Middle frontal gyrus (tissue), 1 donor: ENCODE measurements at regions not wholly inside any gene's neighbourhood (a gene's known extent, or its start where the extent isn't known, plus 50 kb on each side); places are given as distances from the start of the nearest gene placed in this dataset.
"Not testable (repeated sequence)": the region's sequence is repeated elsewhere in the genome, so short reads cannot be mapped to it uniquely, and the experiment has no call there.

Experiments
- DNase-seq: peaks from one replicate; pipeline ENCODE4 v3.0.0-alpha.2; 2015; ENCODE audit warnings: low spot score; ENCODE audit errors: extremely low spot score

DNA sequence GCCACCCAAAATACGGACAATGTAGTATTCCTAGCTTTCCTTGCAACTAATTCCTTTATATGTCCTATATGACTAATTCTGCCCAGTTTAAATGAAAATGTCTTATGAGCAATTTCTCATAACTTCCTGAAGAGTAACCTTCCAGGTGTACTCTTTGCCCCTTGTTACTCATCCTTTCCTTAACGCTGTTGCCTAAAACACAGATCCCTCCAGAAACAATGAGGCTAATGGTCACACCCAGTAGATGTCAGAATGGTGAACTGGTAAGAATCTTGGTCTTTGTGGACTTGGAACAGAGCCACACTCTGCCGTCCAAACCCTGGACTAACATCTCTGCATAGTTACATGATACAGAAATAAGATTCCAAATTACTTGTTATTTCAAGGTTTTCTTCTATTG lies 497.9 kb downstream of the IGSF11 start:
- DNase-seq = no peak

DNA sequence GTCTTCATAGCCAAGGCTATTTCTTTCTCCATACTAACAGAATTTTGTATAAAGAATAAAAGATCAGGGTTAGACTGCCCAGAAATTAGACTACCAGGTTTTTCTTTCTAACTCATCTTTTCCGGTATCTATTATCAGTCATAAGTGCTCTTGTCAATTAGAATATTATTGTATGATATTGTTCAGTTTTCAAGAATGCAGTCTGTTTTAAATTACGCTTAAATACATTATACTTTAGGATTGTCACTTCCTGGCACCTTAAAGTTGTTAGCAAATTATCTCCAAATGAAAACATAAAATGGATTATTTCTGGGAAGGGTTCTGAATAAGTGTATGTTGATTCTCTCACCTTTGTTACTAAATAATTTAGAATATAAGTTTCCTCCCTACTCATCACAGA lies 497.2 kb downstream of the IGSF11 start:
- no peak for DNase-seq

DNA sequence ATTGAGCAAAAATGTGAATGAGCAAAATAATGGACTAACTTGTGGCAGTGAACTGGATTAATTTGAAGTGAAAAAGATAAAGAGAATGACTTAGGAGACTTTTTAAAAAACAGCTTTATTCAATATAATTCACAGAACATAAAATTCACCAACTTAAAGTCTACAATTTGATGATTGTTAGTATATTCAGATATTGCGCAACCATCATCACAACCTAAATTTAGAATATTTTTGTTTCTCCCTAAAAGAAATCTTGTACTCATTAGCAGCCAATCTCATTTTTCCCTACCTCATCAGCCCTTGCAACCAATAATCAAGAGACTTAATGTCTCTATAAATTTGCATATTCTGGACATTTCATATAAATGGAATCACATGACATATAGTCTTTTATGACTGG lies 496.5 kb downstream of the IGSF11 start:
- DNase-seq = no peak

DNA sequence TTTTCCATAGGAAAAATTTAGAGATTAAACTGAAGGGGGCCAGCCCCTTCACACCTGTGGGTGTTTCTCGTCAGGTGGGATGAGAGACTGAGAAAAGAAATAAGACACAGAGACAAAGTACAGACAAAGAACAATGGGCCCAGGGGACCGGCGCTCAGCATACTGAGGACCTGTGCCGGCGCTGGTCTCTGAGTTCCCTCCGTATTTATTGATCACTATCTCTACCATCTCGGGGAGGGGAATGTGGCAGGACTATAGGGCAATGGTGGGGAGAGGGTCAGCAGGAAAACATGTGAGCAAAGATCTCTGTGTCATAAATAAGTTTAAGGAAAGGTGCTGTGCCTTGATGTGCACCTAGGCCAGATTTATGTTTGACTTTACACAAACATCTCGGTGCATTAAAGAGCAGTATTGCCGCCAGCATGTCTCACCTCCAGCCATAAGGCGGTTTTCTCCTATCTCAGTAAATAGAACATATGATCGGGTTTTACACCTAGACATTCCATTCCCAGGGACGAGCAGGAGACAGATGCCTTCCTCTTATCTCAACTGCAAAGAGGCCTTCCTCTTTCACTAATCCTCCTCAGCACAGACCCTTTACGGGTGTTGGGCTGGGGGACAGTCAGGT lies 494.7 kb downstream of the IGSF11 start:
- DNase-seq = not testable (repeated sequence)

DNA sequence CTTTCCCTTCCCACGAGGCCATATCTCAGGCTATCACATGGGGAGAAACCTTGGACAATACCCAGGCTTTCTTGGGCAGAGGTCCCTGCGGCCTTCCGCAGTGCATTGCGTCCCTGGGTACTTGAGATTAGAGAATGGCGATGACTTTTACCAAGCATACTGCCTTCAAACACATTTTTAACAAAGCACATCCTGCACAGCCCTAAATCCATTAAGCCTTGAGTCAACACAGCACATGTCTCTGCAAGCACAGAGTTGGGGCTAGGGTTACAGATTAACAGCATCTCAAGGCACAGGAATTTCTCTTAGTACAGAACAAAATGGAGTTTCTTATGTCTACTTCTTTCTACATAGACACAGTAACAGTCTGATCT lies 494.2 kb downstream of the IGSF11 start:
- DNase-seq = not testable (repeated sequence)

DNA sequence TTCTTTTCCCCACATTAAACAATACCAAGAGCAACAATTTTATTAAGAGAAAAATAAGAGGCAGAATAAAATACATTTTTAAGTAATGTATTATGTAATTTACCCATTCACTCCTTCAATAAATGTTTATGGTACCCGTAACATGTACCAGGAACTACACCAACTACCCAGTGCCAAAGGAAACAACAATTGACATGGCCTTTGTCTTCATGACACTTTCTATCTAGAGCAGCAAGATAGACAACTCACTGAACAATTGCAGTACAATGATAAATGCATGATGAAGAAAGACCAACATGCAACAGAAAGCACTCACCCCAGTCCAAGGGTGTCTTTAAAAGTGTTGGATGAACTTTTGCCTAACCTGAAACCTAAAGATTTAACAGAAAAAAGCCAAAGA lies 493.8 kb downstream of the IGSF11 start:
- no peak for DNase-seq

DNA sequence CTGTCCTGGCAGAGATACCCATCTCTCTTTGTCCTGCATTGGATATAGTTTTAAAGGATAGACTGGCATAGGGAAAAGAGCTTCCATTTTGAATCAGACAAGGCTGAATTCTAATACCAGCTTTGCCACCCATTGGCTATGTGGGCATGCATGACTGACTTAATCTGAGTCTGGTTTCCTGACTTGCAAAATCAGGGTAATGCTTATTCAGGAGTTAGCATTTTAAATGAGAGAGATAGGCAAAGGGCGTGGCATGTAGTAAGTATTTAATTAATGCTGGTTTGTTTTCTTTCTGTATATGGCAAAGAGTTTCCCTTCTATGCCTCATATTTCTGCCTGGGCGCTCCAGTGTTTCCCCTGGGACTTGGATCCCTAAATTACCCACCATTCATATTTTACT lies 492.9 kb downstream of the IGSF11 start:
- DNase-seq = no peak

DNA sequence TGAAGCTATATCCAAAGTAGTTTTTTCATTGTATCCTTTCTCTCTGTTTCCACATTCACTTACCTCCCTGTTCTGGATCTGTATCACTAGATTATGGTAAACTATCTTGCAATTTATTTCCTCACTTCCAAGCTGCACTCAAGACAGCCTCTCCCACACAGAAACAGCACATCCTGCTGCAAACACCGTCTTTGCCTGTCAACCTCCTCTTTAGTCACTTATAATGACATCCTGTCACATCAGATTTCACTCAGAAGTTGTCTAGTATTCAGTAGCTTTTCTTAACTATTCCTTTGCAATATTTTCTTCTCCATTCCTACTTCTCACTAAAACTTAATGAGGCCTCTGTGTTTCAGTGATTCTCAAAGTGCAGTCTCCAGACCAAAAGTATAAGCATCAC lies 490.8 kb downstream of the IGSF11 start:
- no peak for DNase-seq

DNA sequence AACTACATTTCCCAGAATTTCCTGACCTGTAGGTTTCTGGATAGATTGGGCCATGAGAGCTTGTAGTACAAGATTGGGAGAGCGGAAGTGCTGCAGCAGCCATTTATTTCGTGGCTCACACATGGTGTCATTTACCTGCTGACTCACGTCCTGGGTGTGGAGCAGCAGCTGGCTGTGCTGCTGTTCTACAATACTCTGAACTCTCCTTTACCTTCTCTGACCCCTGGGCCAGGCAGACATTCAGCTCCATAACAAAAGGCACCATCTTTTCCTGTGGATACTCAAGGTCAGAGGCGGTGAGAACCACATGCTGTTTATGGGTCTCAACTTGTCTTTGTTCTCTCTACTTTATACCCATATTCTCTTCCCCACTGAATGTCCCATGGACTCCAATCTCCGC lies 490.2 kb downstream of the IGSF11 start:
- no peak for DNase-seq

DNA sequence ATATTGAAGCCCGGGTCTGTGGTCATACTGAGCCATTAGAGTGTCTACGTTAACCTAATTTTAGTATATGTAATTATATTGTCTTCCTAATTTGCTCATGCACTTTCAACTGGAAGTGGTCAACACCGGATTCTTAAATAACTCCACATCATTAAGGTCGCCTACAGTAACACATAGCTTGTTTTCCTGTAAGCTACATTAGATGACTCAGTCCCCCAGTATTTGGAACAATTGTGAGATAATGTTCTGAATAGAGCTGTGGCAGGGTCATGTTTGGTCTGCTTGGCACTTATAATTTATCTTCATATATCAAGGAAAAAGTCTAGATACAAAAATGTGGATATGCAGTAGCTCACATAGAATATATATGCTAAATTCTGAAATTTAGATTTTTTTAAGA lies 486.2 kb downstream of the IGSF11 start:
- no peak for DNase-seq

DNA sequence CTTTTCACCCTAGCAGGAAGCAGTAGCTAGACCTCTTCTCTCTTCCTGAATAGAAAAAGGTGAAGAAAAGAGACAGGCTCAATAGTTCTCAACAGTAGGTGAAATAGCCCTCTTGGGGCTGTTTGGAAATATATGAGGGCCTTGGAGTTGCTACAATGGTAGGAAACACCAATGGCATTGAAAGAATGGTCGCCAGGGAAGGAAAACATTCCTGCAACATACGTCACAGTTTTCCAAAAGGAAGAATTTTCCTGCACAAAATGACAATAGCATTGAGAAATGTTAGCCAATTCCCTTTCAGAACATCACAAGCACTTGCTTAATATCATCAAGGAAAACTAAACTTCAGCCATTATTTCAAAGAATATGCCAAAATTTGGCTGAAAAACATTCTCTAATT lies 484.5 kb downstream of the IGSF11 start:
- DNase-seq = no peak

DNA sequence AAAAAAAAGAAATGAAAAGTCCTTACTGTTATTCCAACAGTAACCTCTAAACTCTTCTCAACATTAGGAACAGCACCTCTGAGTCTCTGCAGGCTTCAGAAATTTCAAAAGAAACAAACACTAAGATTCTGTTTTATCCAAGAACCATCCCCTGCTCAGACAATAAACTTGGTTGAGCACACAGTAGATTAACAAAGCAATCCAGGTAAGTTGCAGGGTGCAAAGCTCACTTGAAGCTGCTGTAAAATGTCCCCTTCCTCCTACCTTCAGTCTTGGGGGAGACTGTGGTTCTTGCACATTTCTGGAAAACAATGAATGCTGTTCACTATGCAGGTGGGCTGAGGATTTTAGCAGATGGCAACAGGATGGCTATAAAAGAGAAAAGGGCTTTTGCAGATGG lies 484.1 kb downstream of the IGSF11 start:
- DNase-seq = no peak

DNA sequence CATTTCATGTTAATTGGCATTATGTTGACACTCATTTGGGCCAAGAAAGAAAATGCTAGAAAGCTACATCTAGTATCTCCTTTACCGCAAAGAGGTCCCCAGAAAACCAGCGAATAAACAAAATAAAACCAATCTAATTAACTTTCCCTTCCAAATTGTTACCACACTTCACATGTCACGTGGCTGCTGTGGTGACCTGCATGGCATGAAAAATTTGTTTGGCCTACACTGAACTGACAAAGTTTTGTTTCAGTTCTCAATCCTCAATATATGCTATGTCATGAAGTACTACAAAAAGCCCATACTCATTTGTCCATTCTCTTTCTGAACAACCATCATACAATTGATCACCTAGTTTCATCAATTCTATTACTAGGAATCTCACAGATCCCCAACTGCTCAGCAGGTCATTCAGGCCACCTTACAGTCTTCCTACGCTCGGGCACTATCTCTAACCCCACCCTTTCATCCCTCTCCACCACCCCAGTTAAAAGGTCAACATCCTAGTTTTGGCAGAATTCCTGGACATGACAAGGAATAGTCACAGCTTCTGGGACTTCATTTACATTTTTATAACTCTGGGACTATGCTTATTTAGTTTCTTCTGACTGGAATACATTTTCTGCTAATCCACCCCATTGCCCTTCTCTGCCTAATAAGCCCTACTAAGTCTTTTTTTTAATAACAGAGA lies 480.4 kb downstream of the IGSF11 start:
- no peak for DNase-seq

DNA sequence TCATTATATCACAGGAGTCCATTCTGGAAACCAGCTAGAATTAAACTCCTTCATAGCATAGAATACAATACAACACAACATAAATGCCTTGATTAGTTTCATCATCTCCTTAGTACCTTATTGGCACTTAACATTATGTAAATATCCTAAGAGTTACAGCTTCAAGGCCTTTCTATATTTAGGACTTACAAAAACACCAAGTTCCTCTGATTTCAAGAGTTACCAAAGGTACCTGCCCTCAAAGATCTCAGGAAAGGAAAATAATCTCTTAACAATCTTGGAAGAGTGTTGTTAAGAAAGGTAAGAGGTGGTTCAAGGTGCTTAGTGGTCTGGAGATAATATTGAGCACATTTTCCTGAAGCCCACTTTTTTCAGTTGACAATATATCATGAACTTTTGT lies 477.7 kb downstream of the IGSF11 start:
- DNase-seq = no peak

DNA sequence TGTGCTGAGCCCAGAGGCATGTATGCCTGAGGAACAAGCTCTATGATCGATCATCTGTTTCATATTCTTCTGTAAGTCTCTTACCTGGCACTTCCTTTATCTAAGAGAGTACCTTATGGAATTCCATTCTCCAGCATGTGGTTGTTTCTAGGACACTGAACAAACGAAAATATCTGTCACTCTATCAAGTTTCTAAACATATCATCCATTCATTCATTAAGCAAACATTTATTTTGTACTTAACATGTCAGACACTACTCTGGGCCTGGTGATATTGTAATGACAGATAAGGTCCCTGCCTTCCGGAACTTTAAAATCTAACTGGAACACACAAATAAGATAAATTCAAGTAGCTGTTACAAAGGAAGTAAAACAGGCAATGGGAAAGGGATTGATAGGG lies 477.1 kb downstream of the IGSF11 start:
- no peak for DNase-seq

DNA sequence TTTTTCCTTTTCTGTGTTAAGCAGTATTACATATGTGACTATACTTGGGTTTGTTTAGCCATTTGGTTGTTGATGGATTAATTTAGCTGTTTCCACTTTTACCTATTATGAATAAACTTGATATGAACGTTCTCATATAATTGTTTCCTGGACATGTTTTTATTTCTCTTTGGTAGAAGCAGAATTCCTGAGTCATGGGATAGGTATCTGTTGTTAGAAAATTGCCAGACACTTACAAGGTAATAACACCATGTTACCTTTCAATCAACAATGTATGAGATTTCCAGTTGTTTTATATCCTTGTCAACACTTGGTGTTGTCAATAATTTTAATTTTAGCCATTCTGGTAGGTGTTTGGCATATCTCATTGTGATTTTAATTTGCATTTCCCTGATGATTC lies 475.4 kb downstream of the IGSF11 start:
- DNase-seq = no peak

DNA sequence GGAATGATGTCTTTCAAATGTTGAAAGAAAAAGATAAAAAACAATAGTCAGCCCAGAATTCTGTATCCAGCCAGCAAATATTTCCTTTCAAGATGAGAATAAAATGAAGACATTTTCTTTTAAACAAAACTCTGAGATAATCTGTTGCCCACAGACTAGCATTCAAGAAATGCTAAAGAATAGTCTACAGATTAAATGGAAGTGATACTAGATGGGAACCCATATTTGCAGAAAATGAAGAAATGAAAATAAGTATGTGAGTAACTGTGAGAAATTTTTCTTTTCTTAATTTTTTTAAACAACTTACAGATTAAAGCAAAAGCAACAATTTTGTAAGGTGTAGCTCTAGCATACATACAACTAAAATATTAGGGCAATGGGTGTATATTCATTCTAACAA lies 469.8 kb downstream of the IGSF11 start:
- no peak for DNase-seq

DNA sequence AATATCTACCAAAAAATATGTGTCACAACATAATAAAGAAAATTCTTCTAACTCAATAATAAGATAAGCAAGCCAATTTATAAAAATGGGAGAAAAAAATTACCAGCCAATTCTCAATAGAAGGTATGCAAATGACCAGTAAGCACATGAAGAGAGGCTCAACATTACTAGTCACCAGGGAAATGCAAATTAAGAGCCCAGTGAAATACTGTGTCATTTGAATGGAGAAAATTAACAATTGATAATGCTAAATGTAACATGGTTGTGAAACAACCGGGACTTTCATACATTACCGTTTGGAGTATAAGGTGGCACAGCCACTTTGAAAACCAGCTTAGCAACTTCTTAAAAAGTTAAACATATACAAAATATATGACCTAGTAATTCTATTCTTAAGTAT lies 460.7 kb downstream of the IGSF11 start:
- no peak for DNase-seq

DNA sequence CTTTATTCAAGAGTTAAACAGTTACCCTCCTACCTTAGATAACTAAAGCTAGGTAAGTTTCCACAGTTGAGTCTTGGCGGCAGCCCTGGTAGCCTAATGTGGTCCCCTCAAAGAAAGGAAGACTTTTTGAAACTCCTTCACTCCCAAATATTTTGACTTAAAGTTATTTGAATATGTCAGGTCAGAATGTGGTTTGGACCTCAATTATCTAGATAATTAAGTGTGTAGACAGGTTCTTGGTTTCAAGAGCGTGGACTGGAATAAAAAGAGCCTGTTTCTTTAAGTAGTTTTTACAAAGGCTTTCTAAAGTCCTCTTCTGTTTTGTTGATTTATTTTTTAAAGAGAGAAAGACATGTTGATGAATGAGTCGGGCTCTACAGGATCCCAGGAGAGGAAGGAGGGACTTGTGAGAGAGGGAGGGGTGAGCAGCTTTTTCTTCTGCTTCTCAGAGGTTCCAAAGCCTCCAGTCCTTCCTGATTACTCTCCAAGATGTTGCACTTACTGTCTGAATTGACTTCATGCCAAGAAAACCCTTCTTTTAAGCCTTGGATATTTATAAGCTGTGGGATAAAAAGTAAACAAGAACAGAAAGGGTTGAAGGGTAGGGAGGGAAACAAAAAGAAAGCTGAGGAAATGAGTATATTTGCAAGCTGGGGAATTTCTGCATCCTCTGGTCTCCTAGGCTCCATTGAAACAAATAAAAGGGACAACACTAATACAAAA lies 457.4 kb downstream of the IGSF11 start:
- no peak for DNase-seq

DNA sequence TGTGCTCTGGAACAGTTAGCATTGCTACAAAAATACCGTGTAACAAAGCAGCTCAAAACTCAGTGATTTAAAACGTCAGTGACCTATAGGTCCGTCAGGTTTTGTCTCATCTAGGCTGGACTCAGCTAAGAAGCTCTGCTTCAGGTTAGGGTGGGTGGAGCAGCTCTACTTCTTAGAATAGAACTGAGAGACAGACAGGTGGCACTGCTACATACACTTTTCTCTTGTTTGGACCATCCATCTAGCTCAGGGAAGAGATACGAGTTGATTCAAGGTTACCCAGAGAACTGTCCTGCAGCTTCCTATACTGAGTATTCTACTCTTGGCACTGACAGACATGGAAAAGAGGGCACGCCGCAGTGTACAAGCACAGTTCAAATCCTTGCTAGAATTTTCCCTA lies 456.1 kb downstream of the IGSF11 start:
- no peak for DNase-seq

DNA sequence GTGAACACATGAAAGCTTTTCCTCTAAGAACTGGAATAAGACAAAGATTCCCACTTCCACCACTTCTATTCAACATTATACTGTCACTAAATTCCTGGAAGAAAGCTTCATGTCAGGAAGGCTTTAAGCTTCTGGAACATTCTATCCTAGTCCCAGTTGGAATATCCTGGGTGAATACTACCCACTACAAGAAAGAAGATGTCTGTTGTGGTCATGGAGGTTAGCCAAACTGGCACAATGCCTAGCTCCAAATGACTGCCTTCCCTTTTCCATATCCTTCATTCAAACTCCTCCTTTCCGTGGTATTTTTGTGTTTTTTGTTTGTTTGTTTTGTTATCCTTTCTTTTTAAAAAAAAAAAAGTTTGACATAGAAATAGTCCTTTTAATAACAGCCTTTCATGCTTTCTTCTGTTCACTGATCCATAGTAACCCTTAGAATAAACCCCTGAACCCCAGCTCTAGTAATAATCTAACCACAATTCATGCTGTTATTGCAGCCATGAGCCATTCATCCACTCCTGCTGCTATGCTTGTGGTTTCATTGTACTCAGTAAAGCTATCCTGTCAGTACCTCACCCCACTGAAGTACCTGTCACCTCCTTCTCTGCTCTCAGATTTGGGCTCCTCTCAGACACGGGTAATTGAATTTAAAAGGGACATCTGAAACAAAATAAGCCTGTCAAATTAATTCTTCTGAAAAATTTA lies 447.5 kb downstream of the IGSF11 start:
- DNase-seq = no peak

DNA sequence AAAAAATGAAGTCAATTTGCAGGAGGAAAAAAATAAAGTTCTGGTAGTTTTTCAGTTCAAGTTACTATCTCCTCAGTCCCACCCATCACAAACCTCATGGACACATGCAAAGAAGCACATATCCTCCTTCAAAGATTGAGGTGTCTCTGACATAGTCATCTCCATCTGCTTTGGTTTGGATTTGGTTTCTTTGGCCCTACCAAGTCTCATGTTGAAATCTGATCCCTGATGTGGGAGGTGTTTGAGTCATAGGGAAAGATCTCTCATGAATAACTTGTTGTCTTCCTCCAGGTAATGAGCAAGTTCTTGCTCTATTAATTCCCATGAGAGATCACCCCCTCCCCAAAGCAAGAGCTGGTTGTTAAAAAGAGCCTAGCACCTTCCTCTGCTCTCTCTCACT lies 446.8 kb downstream of the IGSF11 start:
- no peak for DNase-seq
